ENCODE measurements at regions not wholly inside any gene's neighbourhood (a gene's known extent, or its start where the extent isn't known, plus 50 kb on each side); places are given as distances from the start of the nearest gene placed in this dataset.

- no peak for DNase-seq (ENCODE audit: low read depth)
These were observed 86.8 kb downstream of the SPRING1 start for GRCh38 chr12:116651089-116651488.

GRCh38 chr12:116650585-116651087, 87.2 kb downstream of the SPRING1 start:
- no peak for DNase-seq (ENCODE audit: low read depth)

- DNase-seq (ENCODE audit: low read depth) = no peak
These were observed 87.8 kb downstream of the SPRING1 start for GRCh38 chr12:116650062-116650461.

GRCh38 chr12:116647813-116648212, 88.6 kb downstream of the MAP1LC3B2 start:
- DNase-seq (ENCODE audit: low read depth) = no peak

- no peak for DNase-seq (ENCODE audit: low read depth)
These were observed 87.7 kb downstream of the MAP1LC3B2 start for GRCh38 chr12:116646901-116647300.

- DNase-seq (ENCODE audit: low read depth) = no peak
These were observed 85.6 kb downstream of the MAP1LC3B2 start for GRCh38 chr12:116644806-116645205.

GRCh38 chr12:116642683-116643082, 83.5 kb downstream of the MAP1LC3B2 start:
- no peak for DNase-seq (ENCODE audit: low read depth)

- no peak for DNase-seq (ENCODE audit: low read depth)
These were observed 82.9 kb downstream of the MAP1LC3B2 start for GRCh38 chr12:116642106-116642505.

- DNase-seq (ENCODE audit: low read depth) = no peak
These were observed 81.1 kb downstream of the MAP1LC3B2 start for GRCh38 chr12:116640281-116640680.

- no peak for DNase-seq (ENCODE audit: low read depth)
These were observed 80.6 kb downstream of the MAP1LC3B2 start for GRCh38 chr12:116639765-116640164.

GRCh38 chr12:116638376-116638775, 79.2 kb downstream of the MAP1LC3B2 start:
- no peak for DNase-seq (ENCODE audit: low read depth)

- DNase-seq (ENCODE audit: low read depth) = no peak
These were observed 78.5 kb downstream of the MAP1LC3B2 start for GRCh38 chr12:116637589-116638150.

GRCh38 chr12:116636608-116637519, 77.7 kb downstream of the MAP1LC3B2 start:
- DNase-seq (ENCODE audit: low read depth) = no peak

GRCh38 chr12:116635487-116635886, 76.3 kb downstream of the MAP1LC3B2 start:
- no peak for DNase-seq (ENCODE audit: low read depth)

- DNase-seq (ENCODE audit: low read depth) = no peak
These were observed 74.3 kb downstream of the MAP1LC3B2 start for GRCh38 chr12:116633476-116633875.

- no peak for DNase-seq (ENCODE audit: low read depth)
These were observed 72.4 kb downstream of the MAP1LC3B2 start for GRCh38 chr12:116631619-116632018.

GRCh38 chr12:116630762-116631161, 71.6 kb downstream of the MAP1LC3B2 start:
- DNase-seq (ENCODE audit: low read depth) = no peak

- DNase-seq (ENCODE audit: low read depth) = no peak
These were observed 70.3 kb downstream of the MAP1LC3B2 start for GRCh38 chr12:116629480-116629879.

- no peak for DNase-seq (ENCODE audit: low read depth)
These were observed 69.8 kb downstream of the MAP1LC3B2 start for GRCh38 chr12:116628989-116629388.

GRCh38 chr12:116628450-116628793, 69.2 kb downstream of the MAP1LC3B2 start:
- no peak for DNase-seq (ENCODE audit: low read depth)
